ENCODE measurements at regions not wholly inside any gene's neighbourhood (a gene's known extent, or its start where the extent isn't known, plus 50 kb on each side); places are given as distances from the start of the nearest gene placed in this dataset.

GRCh38 chr14:26017270-26017669 lies 580.6 kb downstream of the NOVA1 start:
- Histone ChIP-seq H3K27ac (replicated peaks) (no peak overlapping the region), H3K4me3 (replicated peaks; ENCODE audit: insufficient read depth, low read length) (no peak overlapping the region), H3K27me3 (ENCODE audit: insufficient read depth, poor library complexity, severe bottlenecking) (no peaks in the 10 kb centered on the region)
- DNase-seq (ENCODE audit: low read depth in 1 of 2, low spot score in 1 of 2): no peak
- no peak for TF ChIP-seq REST (IDR thresholded peaks at IDR 0.05; ENCODE audit: insufficient replicate concordance, low read depth)
- no peak for TF ChIP-seq GABPA (IDR thresholded peaks at IDR 0.05; ENCODE audit: low read depth)
- no peak for TF ChIP-seq CTCF (IDR thresholded peaks at IDR 0.05; ENCODE audit: insufficient read depth, low read length)
- TF ChIP-seq POLR2AphosphoS5 (IDR thresholded peaks at IDR 0.05; ENCODE audit: low read depth): no peak
- no peak for TF ChIP-seq SPI1 (IDR thresholded peaks at IDR 0.05; ENCODE audit: borderline replicate concordance, low read depth)

DNA sequence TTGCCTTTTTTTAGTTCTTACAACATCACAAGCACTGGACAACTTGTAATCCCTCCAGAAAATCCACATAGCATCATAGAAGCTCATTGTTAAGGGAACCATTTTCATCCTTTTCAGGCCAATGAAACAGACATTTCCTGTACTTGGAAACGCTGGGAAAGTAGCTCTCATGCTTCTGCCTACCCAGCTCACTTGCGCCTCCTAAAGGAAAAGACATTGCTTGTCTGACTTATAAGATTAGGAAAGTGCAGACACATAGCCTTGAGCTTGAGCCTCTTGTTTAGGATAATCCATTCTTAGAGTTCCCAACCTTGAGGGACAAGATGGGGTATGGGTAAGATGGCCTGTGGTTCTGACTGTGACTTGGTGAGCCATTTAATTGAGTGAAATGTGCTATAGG lies 589.5 kb downstream of the NOVA1 start:
- Histone ChIP-seq H3K27ac (replicated peaks) (no peak overlapping the region), H3K4me3 (replicated peaks; ENCODE audit: insufficient read depth, low read length) (no peak overlapping the region), H3K27me3 (ENCODE audit: insufficient read depth, poor library complexity, severe bottlenecking) (no peaks in the 10 kb centered on the region)
- no peak for TF ChIP-seq CTCF (IDR thresholded peaks at IDR 0.05; ENCODE audit: insufficient read depth, low read length)
- TF ChIP-seq REST (IDR thresholded peaks at IDR 0.05; ENCODE audit: insufficient replicate concordance, low read depth): no peak
- TF ChIP-seq POLR2AphosphoS5 (IDR thresholded peaks at IDR 0.05; ENCODE audit: low read depth): no peak
- no peak for TF ChIP-seq SPI1 (IDR thresholded peaks at IDR 0.05; ENCODE audit: borderline replicate concordance, low read depth)
- TF ChIP-seq GABPA (IDR thresholded peaks at IDR 0.05; ENCODE audit: low read depth): no peak
- peak in 1 of 2 experiments; percentile 3 for DNase-seq (ENCODE audit: low read depth in 1 of 2, low spot score in 1 of 2)

DNA sequence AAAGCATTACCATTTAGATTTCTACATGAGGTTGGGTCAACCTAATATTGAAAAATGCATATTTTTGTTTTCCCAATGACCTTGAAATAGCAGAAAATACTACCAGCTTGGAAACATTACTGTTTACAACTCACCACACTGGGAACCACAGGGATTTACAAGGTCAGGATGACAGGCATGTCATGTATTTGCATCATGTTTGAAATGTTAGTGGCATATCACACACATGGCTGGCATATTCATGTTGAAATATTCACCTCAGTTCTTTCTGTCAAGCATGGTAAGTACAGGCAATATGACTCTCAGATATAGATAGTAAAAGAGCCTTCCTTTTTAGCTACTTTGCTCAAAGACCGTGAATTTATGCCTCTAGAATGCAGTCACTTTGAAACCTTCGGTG lies 593.5 kb downstream of the NOVA1 start:
- no peak for DNase-seq (ENCODE audit: low read depth in 1 of 2, low spot score in 1 of 2)
- H3K27me3 ChIP-seq (ENCODE audit: insufficient read depth, poor library complexity, severe bottlenecking): no peaks in the 10 kb centered on the region
- no peak overlapping the region for H3K4me3 ChIP-seq (replicated peaks; ENCODE audit: insufficient read depth, low read length)
- H3K27ac ChIP-seq (replicated peaks): no peak overlapping the region
- TF ChIP-seq SPI1 (IDR thresholded peaks at IDR 0.05; ENCODE audit: borderline replicate concordance, low read depth) (no peak), GABPA (IDR thresholded peaks at IDR 0.05; ENCODE audit: low read depth) (no peak), REST (IDR thresholded peaks at IDR 0.05; ENCODE audit: insufficient replicate concordance, low read depth) (no peak), CTCF (IDR thresholded peaks at IDR 0.05; ENCODE audit: insufficient read depth, low read length) (no peak), POLR2AphosphoS5 (IDR thresholded peaks at IDR 0.05; ENCODE audit: low read depth) (no peak)
